Lung (tissue), 11 donors: ENCODE measurements at regions not wholly inside any gene's neighbourhood (a gene's known extent, or its start where the extent isn't known, plus 50 kb on each side); places are given as distances from the start of the nearest gene placed in this dataset.

ENCODE experiments used
- ATAC-seq: fragments of 200-7000 bp; cut with Tn5 transposase; one replicate; pipeline ENCODE4 v1.9.1; 2020; ENCODE audit warnings: moderate number of reproducible peaks; ENCODE audit not compliant: insufficient read depth, low FRiP score
- DNase-seq, 3 donors: peaks; one replicate each; pipeline ENCODE4 v3.0.0-alpha.2; 2013 to 2017
- H3K27ac ChIP-seq, 2 donors: one replicate each; pipeline ENCODE4 v1.5.1; 2013; ENCODE audit warnings: mild to moderate bottlenecking in 2 of 2, moderate library complexity in 2 of 2, control low read depth in 1 of 2, inconsistent platforms in 1 of 2, low read depth in 1 of 2, low read length in 1 of 2
- H3K27me3 ChIP-seq, 3 donors: one replicate each; pipeline ENCODE4 v1.5.1; 2013; ENCODE audit warnings: low read length in 2 of 3; ENCODE audit not compliant: control insufficient read depth in 3 of 3, insufficient read depth in 3 of 3
- H3K36me3 ChIP-seq, 4 donors: one replicate each; pipeline ENCODE4 v1.5.1; 2013; ENCODE audit warnings: low read length in 4 of 4, mild to moderate bottlenecking in 1 of 4, moderate library complexity in 1 of 4; ENCODE audit not compliant: control insufficient read depth in 4 of 4, insufficient read depth in 4 of 4
- H3K4me1 ChIP-seq, 5 donors: one replicate each; pipeline ENCODE4 v1.5.1; 2013; ENCODE audit warnings: low read length in 5 of 5, mild to moderate bottlenecking in 2 of 5, moderate library complexity in 1 of 5; ENCODE audit not compliant: control insufficient read depth in 5 of 5, insufficient read depth in 5 of 5
- H3K4me3 ChIP-seq: one replicate; pipeline ENCODE4 v1.5.1; 2013; ENCODE audit warnings: mild to moderate bottlenecking, control low read depth, moderate library complexity
- H3K9ac ChIP-seq, 2 donors: one replicate each; pipeline ENCODE4 v1.5.1; 2013; ENCODE audit warnings: low read length in 2 of 2, control low read depth in 1 of 2; ENCODE audit not compliant: insufficient read depth in 1 of 2
- H3K9me3 ChIP-seq, 4 donors: one replicate each; pipeline ENCODE4 v1.5.1; 2013; ENCODE audit warnings: low read length in 3 of 4, mild to moderate bottlenecking in 1 of 4, moderate library complexity in 1 of 4; ENCODE audit not compliant: control insufficient read depth in 4 of 4, insufficient read depth in 3 of 4
- WGBS, 2 donors: extraction: QIAGEN DNeasy Blood & Tissue Kit; methylation state at CpG; one replicate each; pipeline ENCODE4 v1.1.7; 2013; 5-methylcytosine and 5-hydroxymethylcytosine counted together
- TF ChIP-seq, protein P1 (sequence below): IDR thresholded peaks from 2 replicates; pipeline ENCODE4 v1.5.1; 2012; ENCODE audit warnings: mild to moderate bottlenecking; ENCODE audit errors: control extremely low read depth, extremely low read depth
- donor health status: control.
- donor health status: control.
- donor health status: Bipolar disorder and iron deficiency.
- donor health status: healthy.
- donor health status: DM: yes; HTN: yes; CAD: no.

DNA sequence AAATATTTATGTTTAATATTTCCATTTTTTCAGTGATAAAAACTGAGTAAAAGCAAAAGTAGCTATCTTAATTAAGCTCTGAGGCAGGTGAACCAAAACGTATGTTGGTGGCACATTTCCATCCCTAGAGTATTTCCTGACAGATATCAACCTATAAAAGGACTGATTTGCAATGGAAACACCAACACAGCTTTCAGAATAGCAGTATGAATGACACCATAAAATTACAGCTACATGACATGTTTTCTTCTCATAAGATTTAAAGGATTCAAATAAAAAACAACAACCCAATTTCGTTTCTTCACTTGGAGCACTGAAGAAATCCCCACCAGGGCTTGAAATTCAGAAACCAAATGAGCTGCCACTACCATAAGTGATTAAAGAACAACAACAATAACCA, 194.4 kb downstream of the RFC3 start:
- ATAC-seq (no peak), DNase-seq (no peak)
- H3K27ac ChIP-seq = no peak overlapping the region
- no peaks in the 10 kb centered on the region for H3K36me3 ChIP-seq
- H3K4me1 ChIP-seq = peaks cover 0 to 9% (median 0%) of the 10 kb centered on the region in 5 donors
- 72% methylated on average over 2 of the region's 2 CpGs for WGBS, 2 donors
- H3K27me3 ChIP-seq = no peaks in the 10 kb centered on the region
- no peaks in the 10 kb centered on the region for H3K9me3 ChIP-seq
- no peak overlapping the region for H3K9ac ChIP-seq
- no peak overlapping the region for H3K4me3 ChIP-seq
- TF ChIP-seq, protein P1, sequence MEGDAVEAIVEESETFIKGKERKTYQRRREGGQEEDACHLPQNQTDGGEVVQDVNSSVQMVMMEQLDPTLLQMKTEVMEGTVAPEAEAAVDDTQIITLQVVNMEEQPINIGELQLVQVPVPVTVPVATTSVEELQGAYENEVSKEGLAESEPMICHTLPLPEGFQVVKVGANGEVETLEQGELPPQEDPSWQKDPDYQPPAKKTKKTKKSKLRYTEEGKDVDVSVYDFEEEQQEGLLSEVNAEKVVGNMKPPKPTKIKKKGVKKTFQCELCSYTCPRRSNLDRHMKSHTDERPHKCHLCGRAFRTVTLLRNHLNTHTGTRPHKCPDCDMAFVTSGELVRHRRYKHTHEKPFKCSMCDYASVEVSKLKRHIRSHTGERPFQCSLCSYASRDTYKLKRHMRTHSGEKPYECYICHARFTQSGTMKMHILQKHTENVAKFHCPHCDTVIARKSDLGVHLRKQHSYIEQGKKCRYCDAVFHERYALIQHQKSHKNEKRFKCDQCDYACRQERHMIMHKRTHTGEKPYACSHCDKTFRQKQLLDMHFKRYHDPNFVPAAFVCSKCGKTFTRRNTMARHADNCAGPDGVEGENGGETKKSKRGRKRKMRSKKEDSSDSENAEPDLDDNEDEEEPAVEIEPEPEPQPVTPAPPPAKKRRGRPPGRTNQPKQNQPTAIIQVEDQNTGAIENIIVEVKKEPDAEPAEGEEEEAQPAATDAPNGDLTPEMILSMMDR = no peak

DNA sequence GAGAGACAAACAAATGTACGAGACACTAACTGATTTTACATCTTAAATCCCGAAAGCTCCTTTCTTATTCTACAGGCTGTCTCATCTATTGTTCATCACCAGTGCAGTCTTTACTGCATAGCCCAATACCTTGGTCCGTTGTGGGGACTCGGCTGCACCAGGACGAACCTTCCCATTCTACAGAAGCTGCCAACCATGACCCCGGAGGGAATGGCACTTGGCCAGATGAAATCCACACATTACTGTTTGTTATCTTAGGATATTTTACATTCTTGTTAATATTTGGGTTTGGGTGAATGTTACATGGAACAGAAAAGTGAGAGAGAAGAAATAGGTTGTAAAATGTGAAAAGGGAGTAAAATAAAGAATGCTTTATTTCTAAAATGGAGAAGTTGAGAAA, 195.1 kb downstream of the RFC3 start:
- Histone ChIP-seq H3K4me1 (peaks cover 0 to 9% (median 0%) of the 10 kb centered on the region in 5 donors), H3K27me3 (no peaks in the 10 kb centered on the region), H3K27ac (no peak overlapping the region), H3K4me3 (no peak overlapping the region), H3K9me3 (no peaks in the 10 kb centered on the region), H3K9ac (no peak overlapping the region), H3K36me3 (no peaks in the 10 kb centered on the region)
- TF ChIP-seq, protein P1 = no peak
- 86 to 87% methylated on average over 6 of the region's 6 CpGs for WGBS, 2 donors
- ATAC-seq = no peak
- no peak for DNase-seq

DNA sequence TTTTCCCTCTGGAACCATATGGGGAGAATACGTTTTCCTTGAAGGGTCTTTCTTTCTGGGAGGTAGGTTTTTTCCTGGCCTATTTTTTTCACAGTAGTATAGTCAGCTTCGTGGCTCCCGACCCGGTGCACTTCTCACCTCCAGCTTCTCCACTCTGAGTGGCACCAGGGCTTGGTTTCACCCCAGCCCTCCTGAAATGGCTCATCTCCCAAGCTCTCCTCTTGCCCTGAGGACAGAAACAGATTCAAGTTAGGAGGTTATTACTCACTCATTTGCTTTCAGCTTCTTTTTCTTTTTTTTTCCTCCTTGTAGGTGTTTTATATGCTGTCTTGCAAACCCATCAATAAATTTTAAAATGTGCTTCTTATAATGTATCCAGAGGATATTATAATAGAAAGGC, 199.3 kb downstream of the RFC3 start:
- H3K9me3 ChIP-seq = peaks cover 0 to 5% (median 3%) of the 10 kb centered on the region in 4 donors
- no peaks in the 10 kb centered on the region for H3K4me1 ChIP-seq
- WGBS, 2 donors = 56 to 61% methylated on average over 4 of the region's 4 CpGs
- ATAC-seq = no peak
- H3K27ac ChIP-seq = no peak overlapping the region
- no peaks in the 10 kb centered on the region for H3K36me3 ChIP-seq
- no peak overlapping the region for H3K9ac ChIP-seq
- DNase-seq = no peak
- H3K4me3 ChIP-seq = no peak overlapping the region
- no peaks in the 10 kb centered on the region for H3K27me3 ChIP-seq
- TF ChIP-seq, protein P1 = no peak

DNA sequence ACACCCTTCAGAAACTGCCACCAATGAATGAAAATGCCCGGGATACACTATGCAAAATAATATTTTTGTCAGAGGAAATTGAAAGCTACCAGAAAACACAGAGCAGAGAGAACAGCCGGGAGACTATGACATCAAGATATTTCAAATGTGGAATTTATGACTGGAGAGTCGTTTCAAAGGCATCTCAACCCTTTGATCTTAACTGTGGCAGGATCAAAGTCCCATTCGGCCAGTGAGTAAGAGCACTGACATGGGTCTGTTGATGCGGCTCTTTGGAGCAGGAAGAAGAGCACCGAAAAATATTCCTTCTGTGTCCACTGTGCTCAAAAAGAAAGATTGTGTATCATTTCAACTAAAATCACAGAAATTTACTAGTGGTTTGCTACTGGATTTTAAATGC, 201.9 kb downstream of the RFC3 start:
- H3K9ac ChIP-seq = no peak overlapping the region
- DNase-seq (no peak), ATAC-seq (no peak)
- no peaks in the 10 kb centered on the region for H3K27me3 ChIP-seq
- no peak overlapping the region for H3K27ac ChIP-seq
- TF ChIP-seq, protein P1 = no peak
- H3K4me3 ChIP-seq = no peak overlapping the region
- no peaks in the 10 kb centered on the region for H3K4me1 ChIP-seq
- 56 to 64% methylated on average over 6 of the region's 6 CpGs for WGBS, 2 donors
- H3K9me3 ChIP-seq = peaks cover 0 to 7% (median 3%) of the 10 kb centered on the region in 4 donors
- no peaks in the 10 kb centered on the region for H3K36me3 ChIP-seq
